ENCODE measurements at regions not wholly inside any gene's neighbourhood (a gene's known extent, or its start where the extent isn't known, plus 50 kb on each side); places are given as distances from the start of the nearest gene placed in this dataset.

GRCh38 chr9:107700847-107701246 lies 211.3 kb upstream of the KLF4 start:
- TF ChIP-seq TAF1 (conservative IDR thresholded peaks at IDR 0.05) (no peak), CTCF (IDR thresholded peaks at IDR 0.05; ENCODE audit: low read depth, low read length, missing input control) (no peak), HNF4A (conservative IDR thresholded peaks at IDR 0.05) (no peak), RXRA (IDR thresholded peaks at IDR 0.05) (no peak), JUND (IDR thresholded peaks at IDR 0.05) (no peak)
